ENCODE measurements at regions not wholly inside any gene's neighbourhood (a gene's known extent, or its start where the extent isn't known, plus 50 kb on each side); places are given as distances from the start of the nearest gene placed in this dataset.

DNA sequence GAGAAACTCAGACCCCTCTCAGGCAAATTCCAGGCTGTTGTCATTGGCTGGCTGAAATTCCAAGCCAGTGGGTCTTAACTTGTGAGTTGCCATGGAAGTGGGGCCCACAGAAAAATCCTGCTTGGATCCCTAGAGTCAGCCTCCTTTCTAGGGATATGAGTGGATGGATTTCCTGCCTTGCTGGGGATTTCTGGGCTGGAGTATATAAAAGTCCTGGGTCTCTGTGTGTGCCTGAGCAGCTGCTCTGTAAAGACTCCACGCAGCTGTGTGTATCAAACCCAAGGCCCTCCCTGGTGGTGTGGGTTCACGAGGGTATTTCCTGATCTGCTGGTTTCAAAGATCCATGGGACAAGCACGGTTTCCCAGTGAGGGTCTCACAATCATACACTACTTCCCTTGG, 1077.1 kb downstream of the SLC16A7 start:
- no peak for DNase-seq (ENCODE audit: low read depth)
- TF ChIP-seq, protein P1, sequence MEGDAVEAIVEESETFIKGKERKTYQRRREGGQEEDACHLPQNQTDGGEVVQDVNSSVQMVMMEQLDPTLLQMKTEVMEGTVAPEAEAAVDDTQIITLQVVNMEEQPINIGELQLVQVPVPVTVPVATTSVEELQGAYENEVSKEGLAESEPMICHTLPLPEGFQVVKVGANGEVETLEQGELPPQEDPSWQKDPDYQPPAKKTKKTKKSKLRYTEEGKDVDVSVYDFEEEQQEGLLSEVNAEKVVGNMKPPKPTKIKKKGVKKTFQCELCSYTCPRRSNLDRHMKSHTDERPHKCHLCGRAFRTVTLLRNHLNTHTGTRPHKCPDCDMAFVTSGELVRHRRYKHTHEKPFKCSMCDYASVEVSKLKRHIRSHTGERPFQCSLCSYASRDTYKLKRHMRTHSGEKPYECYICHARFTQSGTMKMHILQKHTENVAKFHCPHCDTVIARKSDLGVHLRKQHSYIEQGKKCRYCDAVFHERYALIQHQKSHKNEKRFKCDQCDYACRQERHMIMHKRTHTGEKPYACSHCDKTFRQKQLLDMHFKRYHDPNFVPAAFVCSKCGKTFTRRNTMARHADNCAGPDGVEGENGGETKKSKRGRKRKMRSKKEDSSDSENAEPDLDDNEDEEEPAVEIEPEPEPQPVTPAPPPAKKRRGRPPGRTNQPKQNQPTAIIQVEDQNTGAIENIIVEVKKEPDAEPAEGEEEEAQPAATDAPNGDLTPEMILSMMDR (IDR thresholded peaks at IDR 0.05; ENCODE audit: low read depth, low read length, missing control alignments): no peak
- H3K4me3 ChIP-seq (ENCODE audit: low read depth, low read length): no peak overlapping the region

DNA sequence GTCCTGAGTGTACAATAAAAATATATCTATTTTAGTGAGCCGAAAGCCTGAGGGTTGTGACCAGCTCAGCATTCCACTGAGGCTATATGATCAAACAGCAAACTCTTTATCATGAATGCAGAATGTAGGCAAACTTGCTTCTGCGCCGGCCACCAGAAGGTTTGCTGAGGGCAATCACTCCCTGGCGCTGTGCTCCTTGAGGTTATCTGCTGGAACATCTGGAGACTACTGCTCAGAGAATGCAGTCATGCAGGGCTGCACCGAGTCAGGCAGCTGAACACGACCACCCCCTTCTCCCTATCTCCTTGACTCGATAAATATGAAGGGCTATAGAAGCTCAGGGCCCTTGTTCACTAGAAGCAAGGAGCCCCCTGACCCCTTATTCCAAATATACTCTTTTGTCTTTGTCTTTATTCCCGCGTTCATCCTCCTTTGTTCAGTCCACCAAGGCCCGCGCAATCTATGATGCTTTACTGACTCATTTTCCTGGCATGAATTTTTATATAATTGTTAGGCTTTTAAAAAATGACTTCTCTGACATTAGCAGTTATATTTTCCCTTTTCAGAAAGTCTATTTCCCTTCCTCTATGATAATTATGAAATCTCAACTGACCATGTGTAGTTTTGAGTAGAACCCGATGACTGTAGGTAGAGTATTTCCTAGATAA, 1089.3 kb downstream of the SLC16A7 start:
- TF ChIP-seq, protein P1 (IDR thresholded peaks at IDR 0.05; ENCODE audit: low read depth, low read length, missing control alignments): no peak
- no peak for DNase-seq (ENCODE audit: low read depth)
- no peak overlapping the region for H3K4me3 ChIP-seq (ENCODE audit: low read depth, low read length)

DNA sequence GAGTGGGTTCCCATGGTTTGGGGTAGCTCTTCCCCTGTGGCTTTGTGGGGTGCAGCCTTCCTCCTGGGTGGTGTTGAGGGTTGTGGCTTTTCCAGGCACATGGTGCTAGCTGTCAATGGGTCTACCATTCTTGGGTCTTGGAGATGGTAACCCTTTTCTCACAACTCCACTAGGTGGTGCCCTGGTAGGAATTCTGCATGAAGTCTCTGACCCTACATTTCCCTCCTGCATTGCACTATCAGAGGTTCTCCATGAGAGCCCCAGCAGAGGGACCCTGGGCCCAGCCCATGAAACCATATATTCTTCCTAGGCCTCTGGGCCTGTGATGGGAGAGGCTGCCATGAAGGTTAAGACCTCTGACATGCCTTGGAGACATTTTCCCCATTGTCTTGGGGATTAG, 1093.3 kb downstream of the SLC16A7 start:
- H3K4me3 ChIP-seq (ENCODE audit: low read depth, low read length): no peak overlapping the region
- no peak for DNase-seq (ENCODE audit: low read depth)
- TF ChIP-seq, protein P1 (IDR thresholded peaks at IDR 0.05; ENCODE audit: low read depth, low read length, missing control alignments): no peak

DNA sequence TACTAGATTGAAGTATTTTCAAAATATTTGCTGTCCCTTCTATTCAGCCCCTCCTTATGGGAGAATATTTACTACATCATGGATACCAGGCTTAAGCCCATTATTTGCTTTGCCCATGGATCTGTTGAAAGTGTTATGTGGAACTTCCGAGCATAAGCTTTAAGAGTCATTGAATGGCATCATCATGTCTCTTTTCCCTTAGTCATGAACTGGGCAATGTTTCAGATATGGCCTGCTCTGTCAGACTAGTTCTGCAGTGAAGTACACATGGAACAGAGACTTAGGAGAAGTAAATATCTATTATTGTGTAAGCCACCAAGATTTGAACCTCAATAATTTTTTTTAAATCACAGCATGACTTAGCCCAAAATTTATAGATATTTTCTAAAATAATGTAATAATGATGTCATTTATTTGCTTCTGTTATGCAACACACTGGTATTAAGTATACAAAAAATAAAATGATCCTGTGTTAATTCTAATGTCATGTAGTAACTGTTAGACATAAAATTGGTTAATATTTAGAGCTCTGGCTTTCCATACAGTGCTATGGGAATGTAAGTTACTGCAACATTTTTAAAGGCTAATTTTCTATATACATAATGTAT, 1097.3 kb downstream of the SLC16A7 start:
- H3K4me3 ChIP-seq (ENCODE audit: low read depth, low read length): no peak overlapping the region
- DNase-seq (ENCODE audit: low read depth): no peak
- TF ChIP-seq, protein P1 (IDR thresholded peaks at IDR 0.05; ENCODE audit: low read depth, low read length, missing control alignments): no peak

DNA sequence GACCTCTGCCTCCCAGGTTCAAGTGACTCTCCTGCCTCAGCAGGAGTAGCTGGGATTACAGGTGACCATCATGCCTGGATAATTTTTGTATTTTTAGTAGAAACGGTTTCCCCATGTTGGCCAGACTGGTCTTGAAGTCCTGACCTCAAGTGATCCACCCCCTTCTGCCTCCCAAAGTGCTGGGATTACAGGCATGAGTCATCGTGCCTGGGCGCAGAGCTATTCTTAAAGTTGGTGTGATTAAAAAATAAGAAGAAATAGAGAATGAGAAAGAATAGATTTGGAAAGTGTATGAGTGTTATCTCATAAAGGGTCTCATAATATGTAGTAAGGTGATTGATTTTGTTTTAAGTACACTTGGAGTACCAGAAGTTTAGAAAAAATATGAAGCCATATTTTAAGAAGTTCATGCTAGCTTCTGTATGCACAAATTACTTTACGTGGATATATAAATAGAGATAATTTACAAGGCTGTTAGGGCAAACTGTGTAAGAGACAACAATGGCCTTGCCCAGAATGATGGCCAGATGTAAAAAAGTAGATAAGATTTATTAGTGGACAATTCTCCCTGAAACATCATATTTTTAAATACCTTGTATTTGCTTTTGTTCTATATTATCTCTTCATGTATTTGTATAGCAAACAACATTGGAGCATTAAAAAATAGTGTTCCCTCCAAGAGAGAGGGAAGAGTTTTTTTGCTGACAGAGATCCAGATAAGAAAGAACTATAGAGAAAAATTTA, 1108.5 kb downstream of the SLC16A7 start:
- TF ChIP-seq, protein P1 (IDR thresholded peaks at IDR 0.05; ENCODE audit: low read depth, low read length, missing control alignments): no peak
- no peak for DNase-seq (ENCODE audit: low read depth)
- no peak overlapping the region for H3K4me3 ChIP-seq (ENCODE audit: low read depth, low read length)

DNA sequence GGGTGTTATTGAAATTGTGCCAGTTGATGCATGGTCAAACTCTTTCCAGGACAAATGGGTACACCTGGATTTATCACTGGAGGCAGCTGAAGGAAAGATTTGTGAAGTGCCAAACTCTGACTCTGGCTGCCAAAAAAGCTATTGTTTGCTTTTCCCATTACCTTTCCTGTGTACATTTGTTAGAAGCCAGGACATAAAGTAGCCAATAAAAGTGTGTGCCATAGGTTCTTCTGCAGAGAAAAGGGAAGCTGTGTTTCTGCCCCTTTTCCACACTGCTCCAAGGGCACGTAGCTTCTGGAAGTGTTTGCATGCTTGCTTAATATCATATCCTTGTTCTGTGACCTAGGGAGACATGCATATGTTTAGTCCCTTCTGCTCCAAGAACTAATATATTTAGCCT, 1114.4 kb downstream of the SLC16A7 start:
- TF ChIP-seq, protein P1 (IDR thresholded peaks at IDR 0.05; ENCODE audit: low read depth, low read length, missing control alignments): no peak
- DNase-seq (ENCODE audit: low read depth): no peak
- H3K4me3 ChIP-seq (ENCODE audit: low read depth, low read length): no peak overlapping the region
